CD4-positive, alpha-beta T cell (primary cell): ENCODE measurements at regions not wholly inside any gene's neighbourhood (a gene's known extent, or its start where the extent isn't known, plus 50 kb on each side); places are given as distances from the start of the nearest gene placed in this dataset.

Source experiments
- ATAC-seq: fragments of 200-7000 bp; cut with Tn5 transposase; one replicate; pipeline ENCODE4 v1.10.0; 2022; ENCODE audit warnings: mild to moderate bottlenecking; ENCODE audit not compliant: poor library complexity
- CTCF ChIA-PET: fragments of 350-600 bp; sonication (Branson Sonifier 250); formaldehyde crosslinking; loops from one replicate; lab custom pipeline; 2021; ENCODE audit warnings: antibody characterized with exemption, inconsistent platforms; lab: Charles Lee
- POLR2A ChIA-PET: fragments of 350-600 bp; sonication (Branson Sonifier 250); formaldehyde crosslinking; loops from one replicate; lab custom pipeline; 2021; ENCODE audit warnings: antibody characterized with exemption, inconsistent platforms; lab: Charles Lee
- DNase-seq, 14 experiments: peaks; one replicate each; pipeline ENCODE4 v3.0.0-alpha.2; 2013 to 2020; ENCODE audit warnings: mixed read lengths in 2 of 14
- H3K27ac ChIP-seq, 2 donors: one replicate each; pipeline versions ENCODE4 v1.5.1 to v1.7.0; 2013; ENCODE audit warnings: low read length in 2 of 2, low read depth in 1 of 2, mild to moderate bottlenecking in 1 of 2
- H3K27me3 ChIP-seq, 2 experiments: 1 replicate in 1 of 2; 2 replicates in 1 of 2; pipeline versions ENCODE4 v1.6.1 to v1.7.0; 2013; ENCODE audit warnings: low read length in 2 of 2, control low read depth in 1 of 2, mild to moderate bottlenecking in 1 of 2, moderate library complexity in 1 of 2; ENCODE audit not compliant: insufficient read depth in 2 of 2, control insufficient read depth in 1 of 2
- H3K36me3 ChIP-seq: one replicate; pipeline ENCODE4 v1.6.1; 2013; ENCODE audit warnings: low read length, control low read depth; ENCODE audit not compliant: insufficient read depth
- H3K4me1 ChIP-seq: one replicate; pipeline ENCODE4 v1.6.1; 2013; ENCODE audit warnings: low read length, control low read depth; ENCODE audit not compliant: insufficient read depth
- H3K4me3 ChIP-seq: one replicate; pipeline ENCODE4 v1.5.1; 2013; ENCODE audit warnings: mild to moderate bottlenecking, low read length, moderate library complexity
- H3K9me3 ChIP-seq, 2 experiments: 1 replicate in 1 of 2; 2 replicates in 1 of 2; pipeline versions ENCODE4 v1.6.1 to v1.7.0; 2013; ENCODE audit warnings: low read length in 2 of 2, mild to moderate bottlenecking in 2 of 2, control low read depth in 1 of 2, moderate library complexity in 1 of 2; ENCODE audit not compliant: control insufficient read depth in 1 of 2, insufficient read depth in 1 of 2
- H3K27ac Mint-ChIP-seq: one replicate; pipeline ENCODE4 v1.8.0; 2020; ENCODE audit warnings: mixed read lengths
- H3K27me3 Mint-ChIP-seq: one replicate; pipeline ENCODE4 v1.8.0; 2021; ENCODE audit warnings: mixed read lengths
- H3K36me3 Mint-ChIP-seq: one replicate; pipeline ENCODE4 v1.8.0; 2021; ENCODE audit warnings: low read depth, mixed read lengths
- H3K4me1 Mint-ChIP-seq: one replicate; pipeline ENCODE4 v1.8.0; 2021; ENCODE audit warnings: low read depth, mixed read lengths
- H3K4me3 Mint-ChIP-seq: one replicate; pipeline ENCODE4 v1.8.0; 2020; ENCODE audit warnings: mild to moderate bottlenecking, mixed read lengths
- H3K9me3 Mint-ChIP-seq: one replicate; pipeline ENCODE4 v1.8.0; 2020; ENCODE audit warnings: mixed read lengths
- intact Hi-C, 2 experiments: fragments of 100-400 bp; cut with DNase I in 1 of 2; cut with micrococcal nuclease in 1 of 2; formaldehyde crosslinking; loops; one replicate each; pipeline versions ENCODE4 v1.15.1 to v1.9.0; 2023 to 2025; cut with DNase I, micrococcal nuclease
- TF ChIP-seq, protein P1 (sequence below): fragments of 200-600 bp; IDR thresholded peaks from one replicate; pipeline ENCODE4 v1.8.0; 2022; ENCODE audit warnings: antibody characterized with exemption, mild to moderate bottlenecking

DNA sequence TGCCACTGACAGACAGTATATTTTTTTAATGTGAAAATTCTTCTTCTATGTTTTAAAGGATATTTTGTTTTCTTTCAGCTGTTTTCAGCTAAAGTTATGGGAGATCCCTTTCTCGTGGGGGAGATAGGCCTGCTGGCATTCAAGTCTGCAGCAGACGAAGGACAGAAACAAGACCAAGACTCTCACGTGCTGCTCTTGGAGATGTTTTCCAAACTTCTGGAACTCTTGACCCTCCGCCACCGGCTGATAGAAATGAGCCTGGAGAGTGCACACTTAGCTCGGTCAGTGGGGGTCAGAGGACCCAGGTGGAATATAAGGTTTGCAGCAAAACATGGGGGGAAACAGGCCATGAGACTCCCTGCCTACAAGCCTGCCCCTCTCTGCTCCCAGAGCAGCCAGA lies 120.5 kb downstream of the CD164 start:
- H3K4me3 ChIP-seq = no peak overlapping the region
- ChIA-PET CTCF (no interaction called here), POLR2A (no interaction called here)
- no peaks in the 10 kb centered on the region for H3K9me3 ChIP-seq
- no peaks in the 10 kb centered on the region for H3K36me3 ChIP-seq
- Mint-ChIP-seq H3K4me3 (no peak overlapping the region), H3K27ac (no peak overlapping the region), H3K36me3 (no peaks in the 10 kb centered on the region), H3K27me3 (no peaks in the 10 kb centered on the region), H3K4me1 (no peaks in the 10 kb centered on the region), H3K9me3 (no peaks in the 10 kb centered on the region)
- DNase-seq (no peak), ATAC-seq (no peak)
- intact Hi-C loops = no loop called here
- no peaks in the 10 kb centered on the region for H3K4me1 ChIP-seq
- TF ChIP-seq, protein P1, sequence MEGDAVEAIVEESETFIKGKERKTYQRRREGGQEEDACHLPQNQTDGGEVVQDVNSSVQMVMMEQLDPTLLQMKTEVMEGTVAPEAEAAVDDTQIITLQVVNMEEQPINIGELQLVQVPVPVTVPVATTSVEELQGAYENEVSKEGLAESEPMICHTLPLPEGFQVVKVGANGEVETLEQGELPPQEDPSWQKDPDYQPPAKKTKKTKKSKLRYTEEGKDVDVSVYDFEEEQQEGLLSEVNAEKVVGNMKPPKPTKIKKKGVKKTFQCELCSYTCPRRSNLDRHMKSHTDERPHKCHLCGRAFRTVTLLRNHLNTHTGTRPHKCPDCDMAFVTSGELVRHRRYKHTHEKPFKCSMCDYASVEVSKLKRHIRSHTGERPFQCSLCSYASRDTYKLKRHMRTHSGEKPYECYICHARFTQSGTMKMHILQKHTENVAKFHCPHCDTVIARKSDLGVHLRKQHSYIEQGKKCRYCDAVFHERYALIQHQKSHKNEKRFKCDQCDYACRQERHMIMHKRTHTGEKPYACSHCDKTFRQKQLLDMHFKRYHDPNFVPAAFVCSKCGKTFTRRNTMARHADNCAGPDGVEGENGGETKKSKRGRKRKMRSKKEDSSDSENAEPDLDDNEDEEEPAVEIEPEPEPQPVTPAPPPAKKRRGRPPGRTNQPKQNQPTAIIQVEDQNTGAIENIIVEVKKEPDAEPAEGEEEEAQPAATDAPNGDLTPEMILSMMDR = no peak
- no peaks in the 10 kb centered on the region for H3K27me3 ChIP-seq
- H3K27ac ChIP-seq = no peak overlapping the region

DNA sequence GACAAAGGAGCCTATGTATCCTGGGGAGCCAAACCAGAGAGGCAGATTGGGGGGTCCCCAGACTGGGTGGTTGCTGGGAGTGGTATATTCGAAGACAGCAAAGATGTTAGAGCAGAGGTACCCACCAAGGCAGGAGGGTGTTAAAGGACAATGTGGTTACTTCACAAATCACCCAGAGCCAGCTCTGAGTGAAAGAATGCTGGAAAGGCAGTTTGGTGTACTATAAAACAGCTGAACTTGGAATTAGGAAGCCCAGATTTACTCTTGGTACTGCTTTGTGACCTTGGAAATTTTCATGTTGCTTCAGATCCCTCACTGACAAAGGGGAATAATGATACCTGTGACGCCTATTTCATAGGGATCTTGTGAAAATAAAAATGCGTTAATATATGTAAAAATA lies 121.6 kb downstream of the CD164 start:
- no peaks in the 10 kb centered on the region for H3K27me3 Mint-ChIP-seq
- CTCF ChIA-PET = no interaction called here
- TF ChIP-seq, protein P1 = no peak
- ATAC-seq = no peak
- no peak overlapping the region for H3K27ac Mint-ChIP-seq
- Histone ChIP-seq H3K9me3 (no peaks in the 10 kb centered on the region), H3K27ac (no peak overlapping the region), H3K36me3 (no peaks in the 10 kb centered on the region), H3K27me3 (no peaks in the 10 kb centered on the region), H3K4me1 (no peaks in the 10 kb centered on the region), H3K4me3 (no peak overlapping the region)
- H3K9me3 Mint-ChIP-seq = no peaks in the 10 kb centered on the region
- intact Hi-C loops = no loop called here
- H3K4me1 Mint-ChIP-seq = no peaks in the 10 kb centered on the region
- H3K36me3 Mint-ChIP-seq = no peaks in the 10 kb centered on the region
- H3K4me3 Mint-ChIP-seq = no peak overlapping the region
- no peak for DNase-seq
- POLR2A ChIA-PET = no interaction called here

DNA sequence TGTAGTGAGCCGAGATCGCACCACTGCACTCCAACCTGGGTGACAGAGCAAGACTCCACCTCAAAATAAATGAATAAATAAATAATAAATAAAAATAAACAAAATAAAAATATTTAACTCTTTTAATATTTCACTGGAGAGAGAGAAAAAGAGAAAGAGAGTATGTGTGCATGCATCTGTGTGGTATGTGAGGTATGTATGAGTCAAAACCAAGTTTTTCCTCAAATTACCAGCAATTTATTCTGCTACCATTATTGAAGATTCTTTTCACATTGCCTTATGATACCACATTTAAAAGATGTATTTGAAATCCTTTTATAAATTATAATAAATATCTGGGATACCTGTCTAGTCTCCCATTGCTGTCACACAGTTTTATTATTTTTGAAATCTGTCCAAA lies 122.1 kb downstream of the CD164 start:
- Histone ChIP-seq H3K27me3 (no peaks in the 10 kb centered on the region), H3K9me3 (no peaks in the 10 kb centered on the region), H3K27ac (no peak overlapping the region), H3K4me3 (no peak overlapping the region), H3K36me3 (no peaks in the 10 kb centered on the region), H3K4me1 (no peaks in the 10 kb centered on the region)
- H3K36me3 Mint-ChIP-seq = no peaks in the 10 kb centered on the region
- H3K27ac Mint-ChIP-seq = no peak overlapping the region
- no peak for DNase-seq
- POLR2A ChIA-PET = no interaction called here
- no peaks in the 10 kb centered on the region for H3K9me3 Mint-ChIP-seq
- no peaks in the 10 kb centered on the region for H3K27me3 Mint-ChIP-seq
- ATAC-seq = no peak
- intact Hi-C loops = no loop called here
- H3K4me1 Mint-ChIP-seq = no peaks in the 10 kb centered on the region
- H3K4me3 Mint-ChIP-seq = no peak overlapping the region
- TF ChIP-seq, protein P1 = no peak
- CTCF ChIA-PET = no interaction called here
